ENCODE measurements at regions not wholly inside any gene's neighbourhood (a gene's known extent, or its start where the extent isn't known, plus 50 kb on each side); places are given as distances from the start of the nearest gene placed in this dataset.
"Not testable (repeated sequence)": the region's sequence is repeated elsewhere in the genome, so short reads cannot be mapped to it uniquely, and the experiment has no call there.

DNA sequence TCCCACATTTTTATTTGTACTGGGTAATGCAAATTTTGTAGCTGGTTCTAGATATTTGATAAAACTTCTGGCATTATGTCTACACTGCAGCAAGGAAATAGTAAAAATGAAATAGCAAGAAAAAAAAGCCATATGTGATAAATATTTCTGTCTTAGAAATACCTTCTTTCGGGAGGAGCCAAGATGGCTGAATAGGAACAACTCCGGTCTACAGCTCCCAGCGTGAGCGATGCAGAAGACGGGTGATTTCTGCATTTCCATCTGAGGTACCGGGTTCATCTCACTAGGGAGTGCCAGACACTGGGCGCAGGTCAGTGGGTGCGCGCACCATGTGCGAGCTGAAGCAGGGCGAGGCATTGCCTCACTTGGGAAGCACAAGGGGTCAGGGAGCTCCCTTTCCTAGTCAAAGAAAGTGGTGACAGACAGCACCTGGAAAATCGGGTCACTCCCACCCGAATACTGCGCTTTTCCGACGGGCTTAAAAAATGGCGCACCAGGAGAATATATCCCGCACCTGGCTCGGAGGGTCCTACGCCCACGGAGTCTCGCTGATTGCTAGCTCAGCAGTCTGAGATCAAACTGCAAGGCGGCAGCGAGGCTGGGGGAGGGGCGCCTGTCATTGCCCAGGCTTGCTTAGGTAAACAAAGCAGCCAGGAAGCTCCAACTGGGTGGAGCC lies 461.4 kb downstream of the ZWINT start:
- TF ChIP-seq, protein P1, sequence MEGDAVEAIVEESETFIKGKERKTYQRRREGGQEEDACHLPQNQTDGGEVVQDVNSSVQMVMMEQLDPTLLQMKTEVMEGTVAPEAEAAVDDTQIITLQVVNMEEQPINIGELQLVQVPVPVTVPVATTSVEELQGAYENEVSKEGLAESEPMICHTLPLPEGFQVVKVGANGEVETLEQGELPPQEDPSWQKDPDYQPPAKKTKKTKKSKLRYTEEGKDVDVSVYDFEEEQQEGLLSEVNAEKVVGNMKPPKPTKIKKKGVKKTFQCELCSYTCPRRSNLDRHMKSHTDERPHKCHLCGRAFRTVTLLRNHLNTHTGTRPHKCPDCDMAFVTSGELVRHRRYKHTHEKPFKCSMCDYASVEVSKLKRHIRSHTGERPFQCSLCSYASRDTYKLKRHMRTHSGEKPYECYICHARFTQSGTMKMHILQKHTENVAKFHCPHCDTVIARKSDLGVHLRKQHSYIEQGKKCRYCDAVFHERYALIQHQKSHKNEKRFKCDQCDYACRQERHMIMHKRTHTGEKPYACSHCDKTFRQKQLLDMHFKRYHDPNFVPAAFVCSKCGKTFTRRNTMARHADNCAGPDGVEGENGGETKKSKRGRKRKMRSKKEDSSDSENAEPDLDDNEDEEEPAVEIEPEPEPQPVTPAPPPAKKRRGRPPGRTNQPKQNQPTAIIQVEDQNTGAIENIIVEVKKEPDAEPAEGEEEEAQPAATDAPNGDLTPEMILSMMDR (IDR thresholded peaks at IDR 0.05; ENCODE audit: low read depth, low read length, poor library complexity, severe bottlenecking): not testable (repeated sequence)
- TF ChIP-seq EZH2phosphoT487 (IDR thresholded peaks at IDR 0.05; ENCODE audit: borderline replicate concordance, low read length): not testable (repeated sequence)

Data from DOHH2 (cell line).